ENCODE measurements at regions not wholly inside any gene's neighbourhood (a gene's known extent, or its start where the extent isn't known, plus 50 kb on each side); places are given as distances from the start of the nearest gene placed in this dataset.

- no peak for TF ChIP-seq CTCF (IDR thresholded peaks at IDR 0.05)
- TF ChIP-seq POLR2A (IDR thresholded peaks at IDR 0.05), result no peak
- no peak for TF ChIP-seq EP300 (IDR thresholded peaks at IDR 0.05)
- TF ChIP-seq POLR2AphosphoS5 (IDR thresholded peaks at IDR 0.05), result no peak
Observed at GRCh38 chr13:65593298-65593874, 1636.8 kb downstream of the PCDH9 start.

Data from gastroesophageal sphincter (tissue), 3 donors.